OCI-LY1 (cell line): ENCODE measurements at regions not wholly inside any gene's neighbourhood (a gene's known extent, or its start where the extent isn't known, plus 50 kb on each side); places are given as distances from the start of the nearest gene placed in this dataset.

Source experiments
- CTCF ChIP-seq: fragments of 200-600 bp; sonication (generic), shearing (Covaris generic); IDR thresholded peaks from 2 replicates; pipeline ENCODE4 v1.5.1; 2017; ENCODE audit warnings: mild to moderate bottlenecking, antibody characterized with exemption, low read length, moderate library complexity, mixed read lengths
- EZH2 ChIP-seq: fragments of 200-600 bp; sonication (generic), shearing (Covaris generic); IDR thresholded peaks from 2 replicates; pipeline ENCODE4 v1.8.0; 2017; ENCODE audit warnings: borderline replicate concordance, mixed run types, mild to moderate bottlenecking, antibody characterized with exemption, low read length, moderate library complexity, mixed read lengths

- TF ChIP-seq CTCF = no peak
- TF ChIP-seq EZH2 = no peak
Observed at GRCh38 chr13:82719987-82720386, 1162.3 kb downstream of the SLITRK1 start.
